Activated CD8-positive, alpha-beta T cell treated with anti-CD3 and anti-CD28 coated beads, Interleukin-2, amount 10 ng/mL, durations not matched to agents 7 days and 5 days (primary cell): ENCODE measurements at regions not wholly inside any gene's neighbourhood (a gene's known extent, or its start where the extent isn't known, plus 50 kb on each side); places are given as distances from the start of the nearest gene placed in this dataset.

ENCODE experiments used
- ATAC-seq: fragments of 150-1000 bp; cut with Tn5 transposase; one replicate; pipeline ENCODE4 v1.10.0; 2021; ENCODE audit warnings: moderate library complexity
- CTCF ChIA-PET: fragments of 350-600 bp; sonication (Branson Sonifier 250); formaldehyde crosslinking; loops from one replicate; lab custom pipeline; 2021; ENCODE audit warnings: antibody characterized with exemption; lab: Charles Lee
- POLR2A ChIA-PET: fragments of 350-600 bp; sonication (Branson Sonifier 250); formaldehyde crosslinking; loops from one replicate; lab custom pipeline; 2021; ENCODE audit warnings: antibody characterized with exemption; lab: Charles Lee
- DNase-seq: peaks from one replicate; pipeline ENCODE4 v3.0.0-alpha.2; 2020
- H3K27ac Mint-ChIP-seq: one replicate; pipeline ENCODE4 v1.8.0; 2021; ENCODE audit warnings: mild to moderate bottlenecking, mixed read lengths
- H3K27me3 Mint-ChIP-seq: one replicate; pipeline ENCODE4 v1.8.0; 2021; ENCODE audit warnings: low read depth, mixed read lengths
- H3K36me3 Mint-ChIP-seq: one replicate; pipeline ENCODE4 v1.8.0; 2021; ENCODE audit warnings: low read depth, mixed read lengths
- H3K4me1 Mint-ChIP-seq: one replicate; pipeline ENCODE4 v1.8.0; 2021; ENCODE audit warnings: low read depth, mixed read lengths
- H3K4me3 Mint-ChIP-seq: one replicate; pipeline ENCODE4 v1.8.0; 2021; ENCODE audit warnings: mild to moderate bottlenecking, mixed read lengths
- H3K9me3 Mint-ChIP-seq: one replicate; pipeline ENCODE4 v1.8.0; 2022; ENCODE audit warnings: mixed read lengths; ENCODE audit not compliant: insufficient read depth

- DNase-seq (no peak), ATAC-seq (no peak)
- H3K4me1 Mint-ChIP-seq: no peaks in the 10 kb centered on the region
- no peak overlapping the region for H3K27ac Mint-ChIP-seq
- no peaks in the 10 kb centered on the region for H3K36me3 Mint-ChIP-seq
- ChIA-PET POLR2A (interaction anchor here (0.6 kb wide), 1 partner anchor 367 kb away, joined by 4 read pairs; no protein-coding TSS in a partner anchor), CTCF (no interaction called here)
- no peaks in the 10 kb centered on the region for H3K27me3 Mint-ChIP-seq
- no peaks in the 10 kb centered on the region for H3K9me3 Mint-ChIP-seq
- no peak overlapping the region for H3K4me3 Mint-ChIP-seq
These were observed 1118.9 kb upstream of the CELF2 start for GRCh38 chr10:9898633-9899395.

- ChIA-PET CTCF (no interaction called here), POLR2A (no interaction called here)
- H3K4me1 Mint-ChIP-seq: no peaks in the 10 kb centered on the region
- no peaks in the 10 kb centered on the region for H3K27me3 Mint-ChIP-seq
- H3K27ac Mint-ChIP-seq: no peak overlapping the region
- no peak for DNase-seq
- H3K36me3 Mint-ChIP-seq: no peaks in the 10 kb centered on the region
- ATAC-seq: no peak
- no peaks in the 10 kb centered on the region for H3K9me3 Mint-ChIP-seq
- H3K4me3 Mint-ChIP-seq: no peak overlapping the region
These were observed 1116.9 kb upstream of the CELF2 start for GRCh38 chr10:9900751-9901150.

GRCh38 chr10:9901971-9902370, 1115.7 kb upstream of the CELF2 start:
- ChIA-PET POLR2A (interaction anchor here (0.7 kb wide), 1 partner anchor 97 kb away, joined by 3 read pairs; no protein-coding TSS in a partner anchor), CTCF (no interaction called here)
- Mint-ChIP-seq H3K36me3 (no peaks in the 10 kb centered on the region), H3K4me1 (no peaks in the 10 kb centered on the region), H3K4me3 (no peak overlapping the region), H3K27ac (no peak overlapping the region), H3K27me3 (no peaks in the 10 kb centered on the region), H3K9me3 (no peaks in the 10 kb centered on the region)
- no peak for ATAC-seq
- DNase-seq: no peak

- ATAC-seq (no peak), DNase-seq (no peak)
- Mint-ChIP-seq H3K4me1 (no peaks in the 10 kb centered on the region), H3K36me3 (no peaks in the 10 kb centered on the region), H3K27me3 (no peaks in the 10 kb centered on the region), H3K9me3 (no peaks in the 10 kb centered on the region), H3K27ac (no peak overlapping the region), H3K4me3 (no peak overlapping the region)
- CTCF ChIA-PET: no interaction called here
- POLR2A ChIA-PET: no interaction called here
These were observed 1107.2 kb upstream of the CELF2 start for GRCh38 chr10:9910446-9910845.

- H3K36me3 Mint-ChIP-seq: no peaks in the 10 kb centered on the region
- ATAC-seq (no peak), DNase-seq (no peak)
- no peak overlapping the region for H3K27ac Mint-ChIP-seq
- no peaks in the 10 kb centered on the region for H3K27me3 Mint-ChIP-seq
- H3K9me3 Mint-ChIP-seq: no peaks in the 10 kb centered on the region
- no peaks in the 10 kb centered on the region for H3K4me1 Mint-ChIP-seq
- POLR2A ChIA-PET: no interaction called here
- H3K4me3 Mint-ChIP-seq: no peak overlapping the region
- CTCF ChIA-PET: no interaction called here
These were observed 1106.2 kb upstream of the CELF2 start for GRCh38 chr10:9911488-9911887.

- H3K4me3 Mint-ChIP-seq: no peak overlapping the region
- ChIA-PET POLR2A (no interaction called here), CTCF (no interaction called here)
- no peak overlapping the region for H3K27ac Mint-ChIP-seq
- no peak for DNase-seq
- H3K4me1 Mint-ChIP-seq: no peaks in the 10 kb centered on the region
- no peak for ATAC-seq
- no peaks in the 10 kb centered on the region for H3K9me3 Mint-ChIP-seq
- no peaks in the 10 kb centered on the region for H3K27me3 Mint-ChIP-seq
- H3K36me3 Mint-ChIP-seq: no peaks in the 10 kb centered on the region
These were observed 1103.7 kb upstream of the CELF2 start for GRCh38 chr10:9913876-9914514.

GRCh38 chr10:9921544-9921943, 1096.1 kb upstream of the CELF2 start:
- no peak overlapping the region for H3K4me3 Mint-ChIP-seq
- no peaks in the 10 kb centered on the region for H3K9me3 Mint-ChIP-seq
- no peak for ATAC-seq
- POLR2A ChIA-PET: interaction anchor here (0.7 kb wide), 1 partner anchor 187 kb away, joined by 3 read pairs; no protein-coding TSS in a partner anchor
- CTCF ChIA-PET: no interaction called here
- H3K4me1 Mint-ChIP-seq: no peaks in the 10 kb centered on the region
- no peak for DNase-seq
- H3K27ac Mint-ChIP-seq: no peak overlapping the region
- no peaks in the 10 kb centered on the region for H3K36me3 Mint-ChIP-seq
- H3K27me3 Mint-ChIP-seq: no peaks in the 10 kb centered on the region

- ChIA-PET POLR2A (interaction anchor here (0.7 kb wide), 1 partner anchor 188 kb away, joined by 3 read pairs; no protein-coding TSS in a partner anchor), CTCF (no interaction called here)
These were observed 1095.4 kb upstream of the CELF2 start for GRCh38 chr10:9922126-9922870.

GRCh38 chr10:9926003-9926402, 1091.7 kb upstream of the CELF2 start:
- Mint-ChIP-seq H3K4me3 (no peak overlapping the region), H3K4me1 (no peaks in the 10 kb centered on the region)
- POLR2A ChIA-PET: no interaction called here

More at GRCh38 chr10:9922126-9922870, 1095.4 kb upstream of the CELF2 start:
- Mint-ChIP-seq H3K9me3 (no peaks in the 10 kb centered on the region), H3K4me1 (no peaks in the 10 kb centered on the region), H3K36me3 (no peaks in the 10 kb centered on the region), H3K4me3 (no peak overlapping the region), H3K27me3 (no peaks in the 10 kb centered on the region), H3K27ac (no peak overlapping the region)
- DNase-seq: no peak
- no peak for ATAC-seq

GRCh38 chr10:9926881-9927280, 1090.8 kb upstream of the CELF2 start:
- no peak for DNase-seq
- ChIA-PET CTCF (no interaction called here), POLR2A (no interaction called here)
- Mint-ChIP-seq H3K9me3 (no peaks in the 10 kb centered on the region), H3K27me3 (no peaks in the 10 kb centered on the region), H3K4me1 (no peaks in the 10 kb centered on the region), H3K36me3 (no peaks in the 10 kb centered on the region), H3K4me3 (no peak overlapping the region), H3K27ac (no peak overlapping the region)
- no peak for ATAC-seq

More at GRCh38 chr10:9926003-9926402, 1091.7 kb upstream of the CELF2 start:
- ATAC-seq (no peak), DNase-seq (no peak)
- no peaks in the 10 kb centered on the region for H3K9me3 Mint-ChIP-seq
- no peaks in the 10 kb centered on the region for H3K36me3 Mint-ChIP-seq
- CTCF ChIA-PET: no interaction called here
- H3K27me3 Mint-ChIP-seq: no peaks in the 10 kb centered on the region
- H3K27ac Mint-ChIP-seq: no peak overlapping the region

- Mint-ChIP-seq H3K27me3 (no peaks in the 10 kb centered on the region), H3K9me3 (no peaks in the 10 kb centered on the region), H3K4me3 (no peak overlapping the region), H3K36me3 (no peaks in the 10 kb centered on the region), H3K27ac (no peak overlapping the region), H3K4me1 (no peaks in the 10 kb centered on the region)
- CTCF ChIA-PET: no interaction called here
- POLR2A ChIA-PET: no interaction called here
- ATAC-seq (no peak), DNase-seq (no peak)
These were observed 1078.0 kb upstream of the CELF2 start for GRCh38 chr10:9939716-9940115.

GRCh38 chr10:9944690-9945089, 1073.0 kb upstream of the CELF2 start:
- Mint-ChIP-seq H3K4me1 (no peaks in the 10 kb centered on the region), H3K9me3 (no peaks in the 10 kb centered on the region), H3K4me3 (no peak overlapping the region), H3K36me3 (no peaks in the 10 kb centered on the region), H3K27me3 (no peaks in the 10 kb centered on the region), H3K27ac (no peak overlapping the region)
- ChIA-PET CTCF (no interaction called here), POLR2A (no interaction called here)
- DNase-seq: no peak
- no peak for ATAC-seq
